GM21619 (cell line): ENCODE measurements at regions not wholly inside any gene's neighbourhood (a gene's known extent, or its start where the extent isn't known, plus 50 kb on each side); places are given as distances from the start of the nearest gene placed in this dataset.

Experiments
- ATAC-seq: cut with Tn5 transposase; IDR thresholded peaks from one replicate; pipeline ENCODE4 v1.9.1; 2021; ENCODE audit not compliant: unreplicated experiment

- no peak for ATAC-seq
These were observed 52.1 kb upstream of the TEX13D start for GRCh38 chrX:124280294-124280902.

GRCh38 chrX:124282580-124282979, 49.9 kb upstream of the TEX13D start:
- ATAC-seq, result no peak
